Caki2 (cell line): ENCODE measurements at regions not wholly inside any gene's neighbourhood (a gene's known extent, or its start where the extent isn't known, plus 50 kb on each side); places are given as distances from the start of the nearest gene placed in this dataset.
"Not testable (repeated sequence)": the region's sequence is repeated elsewhere in the genome, so short reads cannot be mapped to it uniquely, and the experiment has no call there.

Experiments used
- DNase-seq: peaks from one replicate; pipeline ENCODE4 v3.0.0-alpha.2; 2015; ENCODE audit warnings: low read depth
- in situ Hi-C: cut with HindIII; loops from 2 replicates; pipeline ENCODE4 v1.10.0; 2016; ENCODE audit warnings: low sequenced_read_pairs, low pct_unique_long_range_greater_than_20kb, mixed read lengths

- no peak for DNase-seq
- in situ Hi-C loops: no loop called here
Observed at GRCh38 chr15:62218841-62219240, 53.8 kb upstream of the C2CD4B start.

- in situ Hi-C loops: no loop called here
- no peak for DNase-seq
Observed at GRCh38 chr15:62219799-62220198, 54.7 kb upstream of the C2CD4B start.

GRCh38 chr15:62223020-62223419, 57.9 kb upstream of the C2CD4B start:
- in situ Hi-C loops: no loop called here
- DNase-seq: no peak

GRCh38 chr15:62228604-62229003, 63.5 kb upstream of the C2CD4B start:
- in situ Hi-C loops: no loop called here

GRCh38 chr15:62231856-62232255, 66.8 kb upstream of the C2CD4B start:
- DNase-seq: no peak
- in situ Hi-C loops: no loop called here

More at GRCh38 chr15:62228604-62229003, 63.5 kb upstream of the C2CD4B start:
- DNase-seq: no peak

- in situ Hi-C loops: no loop called here
- no peak for DNase-seq
Observed at GRCh38 chr15:62240121-62241096, 75.3 kb upstream of the C2CD4B start.

GRCh38 chr15:62241135-62241770, 76.2 kb upstream of the C2CD4B start:
- DNase-seq: peak; percentile 19
- in situ Hi-C loops: no loop called here

- DNase-seq: no peak
- in situ Hi-C loops: no loop called here
Observed at GRCh38 chr15:62242999-62243398, 77.9 kb upstream of the C2CD4B start.

GRCh38 chr15:62244762-62245161, 79.7 kb upstream of the C2CD4B start:
- DNase-seq: no peak
- in situ Hi-C loops: no loop called here

- in situ Hi-C loops: no loop called here
- no peak for DNase-seq
Observed at GRCh38 chr15:62248277-62248984, 83.3 kb upstream of the C2CD4B start.

- DNase-seq: no peak
- in situ Hi-C loops: no loop called here
Observed at GRCh38 chr15:62249501-62249900, 84.4 kb upstream of the C2CD4B start.

- no peak for DNase-seq
- in situ Hi-C loops: no loop called here
Observed at GRCh38 chr15:62250186-62250585, 85.1 kb upstream of the C2CD4B start.

GRCh38 chr15:62250978-62251377, 85.9 kb upstream of the C2CD4B start:
- in situ Hi-C loops: no loop called here
- DNase-seq: no peak

GRCh38 chr15:62253294-62253693, 88.2 kb upstream of the C2CD4B start:
- no peak for DNase-seq
- in situ Hi-C loops: no loop called here

GRCh38 chr15:62254137-62254934, 89.3 kb upstream of the C2CD4B start:
- no peak for DNase-seq

GRCh38 chr15:62256430-62256829, 91.3 kb upstream of the C2CD4B start:
- DNase-seq, in situ Hi-C loops: not testable (repeated sequence)

More at GRCh38 chr15:62254137-62254934, 89.3 kb upstream of the C2CD4B start:
- in situ Hi-C loops: no loop called here

GRCh38 chr15:62257996-62258521, 93.0 kb upstream of the C2CD4B start:
- no peak for DNase-seq
- in situ Hi-C loops: no loop called here
